ENCODE measurements at regions not wholly inside any gene's neighbourhood (a gene's known extent, or its start where the extent isn't known, plus 50 kb on each side); places are given as distances from the start of the nearest gene placed in this dataset.

- Histone ChIP-seq H3K9me2 (ENCODE audit: insufficient read depth, low read length) (no peaks in the 10 kb centered on the region), H3K9me3 (ENCODE audit: low read length) (no peaks in the 10 kb centered on the region), H4K20me1 (ENCODE audit: insufficient read depth, low read length) (no peaks in the 10 kb centered on the region), H3K36me3 (ENCODE audit: insufficient read depth, low read length) (no peaks in the 10 kb centered on the region), H3K4me1 (ENCODE audit: insufficient read depth, low read length, poor library complexity, severe bottlenecking) (no peaks in the 10 kb centered on the region), H2AFZ (ENCODE audit: low read length) (no peak overlapping the region), H3K79me2 (ENCODE audit: insufficient read depth, low read depth, low read length) (no peaks in the 10 kb centered on the region), H3K4me2 (ENCODE audit: low read length) (no peak overlapping the region), H3K4me3 (ENCODE audit: low read depth, low read length, poor library complexity, severe bottlenecking) (no peak overlapping the region), H3K27ac (ENCODE audit: low read depth, low read length, poor library complexity, severe bottlenecking) (no peak overlapping the region)
- no TSS peak for BruUV-seq (replicated peaks)
- ChIA-PET CTCF (ENCODE audit: unreplicated experiment) (no interaction called here), POLR2A (no interaction called here)
- DNase-seq (ENCODE audit: low spot score) = no peak
- intact Hi-C loops (cut with micrococcal nuclease; ENCODE audit: unreplicated experiment) = no loop called here
- no peak for TF ChIP-seq CTCF (conservative IDR thresholded peaks at IDR 0.05; ENCODE audit: low read length)
- no peak for TF ChIP-seq EZH2phosphoT487 (IDR thresholded peaks at IDR 0.05; ENCODE audit: borderline replicate concordance, low read depth, low read length)
Measured at GRCh38 chr12:13849456-13849855, 131.9 kb downstream of the GRIN2B start.

GRCh38 chr12:13843841-13844240 lies 137.6 kb downstream of the GRIN2B start:
- H2AFZ ChIP-seq (ENCODE audit: low read length) = no peak overlapping the region

More at GRCh38 chr12:13843841-13844240, 137.6 kb downstream of the GRIN2B start:
- no peaks in the 10 kb centered on the region for H3K36me3 ChIP-seq (ENCODE audit: insufficient read depth, low read length)
- H3K9me3 ChIP-seq (ENCODE audit: low read length) = no peaks in the 10 kb centered on the region
- TF ChIP-seq EZH2phosphoT487 (IDR thresholded peaks at IDR 0.05; ENCODE audit: borderline replicate concordance, low read depth, low read length) (no peak), CTCF (conservative IDR thresholded peaks at IDR 0.05; ENCODE audit: low read length) (no peak)
- BruUV-seq (replicated peaks) = no TSS peak
- no peaks in the 10 kb centered on the region for H3K9me2 ChIP-seq (ENCODE audit: insufficient read depth, low read length)
- ChIA-PET POLR2A (interaction anchor here (0.5 to 0.9 kb wide), 2 partner anchors 32 to 1622 kb away, joined by 3 read pairs; no protein-coding TSS in a partner anchor), CTCF (ENCODE audit: unreplicated experiment) (no interaction called here)
- no peak overlapping the region for H3K4me2 ChIP-seq (ENCODE audit: low read length)
- no peaks in the 10 kb centered on the region for H4K20me1 ChIP-seq (ENCODE audit: insufficient read depth, low read length)
- no peak for DNase-seq (ENCODE audit: low spot score)
- H3K4me1 ChIP-seq (ENCODE audit: insufficient read depth, low read length, poor library complexity, severe bottlenecking) = no peaks in the 10 kb centered on the region
- no peaks in the 10 kb centered on the region for H3K79me2 ChIP-seq (ENCODE audit: insufficient read depth, low read depth, low read length)
- intact Hi-C loops (cut with micrococcal nuclease; ENCODE audit: unreplicated experiment) = no loop called here
- no peak overlapping the region for H3K4me3 ChIP-seq (ENCODE audit: low read depth, low read length, poor library complexity, severe bottlenecking)
- no peak overlapping the region for H3K27ac ChIP-seq (ENCODE audit: low read depth, low read length, poor library complexity, severe bottlenecking)
